ENCODE measurements at regions not wholly inside any gene's neighbourhood (a gene's known extent, or its start where the extent isn't known, plus 50 kb on each side); places are given as distances from the start of the nearest gene placed in this dataset.

DNA sequence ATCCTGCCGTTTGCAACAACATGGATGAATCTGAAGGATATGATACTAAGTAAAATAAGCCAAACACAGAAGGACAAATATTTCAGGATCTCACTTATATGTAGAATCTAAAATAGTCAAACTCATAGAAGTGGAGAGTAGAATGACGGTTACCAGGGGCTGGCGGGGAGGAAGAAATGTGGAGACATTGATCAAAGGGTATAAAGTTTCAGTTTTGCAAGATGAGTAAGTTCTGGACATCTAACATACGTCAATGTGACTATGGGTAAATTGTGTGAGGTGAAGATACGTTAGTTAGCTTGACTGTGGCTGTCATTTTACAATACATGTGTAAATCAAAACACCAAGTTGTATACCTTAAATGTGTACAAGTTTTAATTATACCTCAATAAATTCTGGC is 200.3 kb downstream of the SNX18 start:
- no peak for DNase-seq
- POLR2A ChIA-PET (ENCODE audit: unreplicated experiment): no interaction called here
- H3K36me3 ChIP-seq (ENCODE audit: low read depth): no peaks in the 10 kb centered on the region
- H3K4me2 ChIP-seq: no peak overlapping the region
- no TSS peak for BruUV-seq (replicated peaks)
- H2AFZ ChIP-seq: no peak overlapping the region
- H3K4me3 ChIP-seq: no peak overlapping the region
- CTCF ChIA-PET: no interaction called here
- H3F3A ChIP-seq (ENCODE audit: insufficient read depth, low read depth): no peaks in the 10 kb centered on the region
- no peaks in the 10 kb centered on the region for H3K9me2 ChIP-seq (ENCODE audit: insufficient read depth)
- H3K4me1 ChIP-seq (replicated peaks; ENCODE audit: insufficient read depth): no peaks in the 10 kb centered on the region
- no peaks in the 10 kb centered on the region for H3K27me3 ChIP-seq (ENCODE audit: insufficient read depth, low read depth)
- TF ChIP-seq EZH2 (IDR thresholded peaks at IDR 0.05; ENCODE audit: low read depth): no peak
- TF ChIP-seq, protein P1, sequence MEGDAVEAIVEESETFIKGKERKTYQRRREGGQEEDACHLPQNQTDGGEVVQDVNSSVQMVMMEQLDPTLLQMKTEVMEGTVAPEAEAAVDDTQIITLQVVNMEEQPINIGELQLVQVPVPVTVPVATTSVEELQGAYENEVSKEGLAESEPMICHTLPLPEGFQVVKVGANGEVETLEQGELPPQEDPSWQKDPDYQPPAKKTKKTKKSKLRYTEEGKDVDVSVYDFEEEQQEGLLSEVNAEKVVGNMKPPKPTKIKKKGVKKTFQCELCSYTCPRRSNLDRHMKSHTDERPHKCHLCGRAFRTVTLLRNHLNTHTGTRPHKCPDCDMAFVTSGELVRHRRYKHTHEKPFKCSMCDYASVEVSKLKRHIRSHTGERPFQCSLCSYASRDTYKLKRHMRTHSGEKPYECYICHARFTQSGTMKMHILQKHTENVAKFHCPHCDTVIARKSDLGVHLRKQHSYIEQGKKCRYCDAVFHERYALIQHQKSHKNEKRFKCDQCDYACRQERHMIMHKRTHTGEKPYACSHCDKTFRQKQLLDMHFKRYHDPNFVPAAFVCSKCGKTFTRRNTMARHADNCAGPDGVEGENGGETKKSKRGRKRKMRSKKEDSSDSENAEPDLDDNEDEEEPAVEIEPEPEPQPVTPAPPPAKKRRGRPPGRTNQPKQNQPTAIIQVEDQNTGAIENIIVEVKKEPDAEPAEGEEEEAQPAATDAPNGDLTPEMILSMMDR (conservative IDR thresholded peaks at IDR 0.05): no peak
- no peaks in the 10 kb centered on the region for H3K9me3 ChIP-seq (ENCODE audit: insufficient read depth, low read depth)
- H4K20me1 ChIP-seq (ENCODE audit: insufficient read depth): no peaks in the 10 kb centered on the region
- H3K27ac ChIP-seq: no peak overlapping the region
- no peaks in the 10 kb centered on the region for H3K79me2 ChIP-seq (ENCODE audit: low read depth)
- intact Hi-C loops (cut with micrococcal nuclease; ENCODE audit: unreplicated experiment): no loop called here

DNA sequence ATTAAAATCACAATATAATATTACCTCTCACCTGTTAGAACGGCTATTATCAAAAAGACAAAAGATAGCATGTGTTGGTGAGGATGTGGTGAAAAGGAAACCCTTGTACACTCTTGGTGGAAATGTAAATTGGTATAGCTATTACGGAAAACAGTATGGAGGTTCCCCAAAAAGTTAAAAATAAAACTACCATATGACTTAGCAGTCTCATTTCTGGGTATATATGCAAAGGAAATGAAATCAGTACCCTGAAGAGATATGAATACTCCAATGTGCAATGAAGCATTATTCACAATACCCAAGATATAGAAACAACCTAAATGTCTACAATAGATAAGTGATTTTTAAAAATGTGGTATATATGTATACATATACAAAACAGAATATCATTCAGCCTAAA is 199.9 kb downstream of the SNX18 start:
- Histone ChIP-seq H3F3A (ENCODE audit: insufficient read depth, low read depth) (no peaks in the 10 kb centered on the region), H3K9me3 (ENCODE audit: insufficient read depth, low read depth) (no peaks in the 10 kb centered on the region), H3K36me3 (ENCODE audit: low read depth) (no peaks in the 10 kb centered on the region), H4K20me1 (ENCODE audit: insufficient read depth) (no peaks in the 10 kb centered on the region), H2AFZ (no peak overlapping the region), H3K9me2 (ENCODE audit: insufficient read depth) (no peaks in the 10 kb centered on the region), H3K27ac (no peak overlapping the region), H3K27me3 (ENCODE audit: insufficient read depth, low read depth) (no peaks in the 10 kb centered on the region), H3K79me2 (ENCODE audit: low read depth) (no peaks in the 10 kb centered on the region), H3K4me2 (no peak overlapping the region), H3K4me3 (no peak overlapping the region), H3K4me1 (replicated peaks; ENCODE audit: insufficient read depth) (no peaks in the 10 kb centered on the region)
- no peak for TF ChIP-seq EZH2 (IDR thresholded peaks at IDR 0.05; ENCODE audit: low read depth)
- TF ChIP-seq, protein P1 (conservative IDR thresholded peaks at IDR 0.05): no peak
- intact Hi-C loops (cut with micrococcal nuclease; ENCODE audit: unreplicated experiment): no loop called here
- no peak for DNase-seq
- POLR2A ChIA-PET (ENCODE audit: unreplicated experiment): no interaction called here
- CTCF ChIA-PET: no interaction called here
- BruUV-seq (replicated peaks): no TSS peak

DNA sequence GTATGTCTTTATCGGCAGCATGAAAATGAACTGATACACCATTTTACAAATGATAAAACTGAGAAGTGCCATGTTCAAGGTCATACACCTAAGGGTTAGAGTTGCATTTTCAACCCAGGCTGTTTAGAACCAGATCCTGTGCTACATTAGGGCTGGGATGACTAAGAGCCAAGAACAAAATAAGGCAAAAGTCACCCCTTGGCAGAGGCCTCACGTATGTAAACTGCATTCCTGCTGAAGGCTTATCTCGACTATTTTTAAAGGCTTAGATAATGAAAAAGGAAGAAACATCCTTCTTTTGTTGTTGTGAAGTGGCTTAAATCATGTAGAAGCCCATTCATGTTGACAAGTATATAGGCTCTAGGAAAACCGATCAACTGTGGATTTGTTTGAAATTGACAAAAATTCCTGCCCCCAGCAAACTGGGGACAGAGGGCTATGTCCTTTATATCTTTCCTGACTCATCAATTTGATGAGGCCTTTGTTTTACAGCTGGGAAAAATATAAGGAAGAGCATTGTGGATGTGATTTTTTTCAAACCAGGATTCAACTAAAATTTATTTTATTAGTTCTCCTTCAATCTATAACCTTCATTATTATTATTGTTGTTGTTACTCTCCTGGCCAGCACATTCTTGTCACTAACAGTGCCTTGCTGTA is 196.5 kb downstream of the SNX18 start:
- no peaks in the 10 kb centered on the region for H3K36me3 ChIP-seq (ENCODE audit: low read depth)
- no peaks in the 10 kb centered on the region for H3K9me2 ChIP-seq (ENCODE audit: insufficient read depth)
- intact Hi-C loops (cut with micrococcal nuclease; ENCODE audit: unreplicated experiment): no loop called here
- H3K4me2 ChIP-seq: no peak overlapping the region; the same call in 1 of the 2 replicates
- no peaks in the 10 kb centered on the region for H3K9me3 ChIP-seq (ENCODE audit: insufficient read depth, low read depth)
- DNase-seq: no peak
- H3K27me3 ChIP-seq (ENCODE audit: insufficient read depth, low read depth): no peaks in the 10 kb centered on the region
- no peaks in the 10 kb centered on the region for H3F3A ChIP-seq (ENCODE audit: insufficient read depth, low read depth)
- H3K27ac ChIP-seq: no peak overlapping the region
- H4K20me1 ChIP-seq (ENCODE audit: insufficient read depth): no peaks in the 10 kb centered on the region
- H2AFZ ChIP-seq: no peak overlapping the region
- POLR2A ChIA-PET (ENCODE audit: unreplicated experiment): no interaction called here
- H3K4me3 ChIP-seq: no peak overlapping the region
- H3K79me2 ChIP-seq (ENCODE audit: low read depth): no peaks in the 10 kb centered on the region
- CTCF ChIA-PET: no interaction called here
- BruUV-seq (replicated peaks): no TSS peak
- H3K4me1 ChIP-seq (replicated peaks; ENCODE audit: insufficient read depth): no peaks in the 10 kb centered on the region
- no peak for TF ChIP-seq EZH2 (IDR thresholded peaks at IDR 0.05; ENCODE audit: low read depth)
- TF ChIP-seq, protein P1 (conservative IDR thresholded peaks at IDR 0.05): no peak

Data from PC-9 (cell line).